SK-N-SH treated with all-trans-retinoic acid at 6 μM for 48 hours (cell line): ENCODE measurements at regions not wholly inside any gene's neighbourhood (a gene's known extent, or its start where the extent isn't known, plus 50 kb on each side); places are given as distances from the start of the nearest gene placed in this dataset.

ENCODE experiments used
- ATAC-seq: fragments of 200-7000 bp; cut with Tn5 transposase; 3 replicates; pipeline ENCODE4 v1.9.1; 2020; ENCODE audit warnings: mild to moderate bottlenecking, moderate library complexity
- ARNTL ChIP-seq: fragments of 450-650 bp; formaldehyde crosslinking; IDR thresholded peaks from 2 replicates; pipeline ENCODE4 v1.5.0; 2020; ENCODE audit warnings: low read depth, mild to moderate bottlenecking, moderate library complexity, borderline replicate concordance
- BACH2 ChIP-seq: fragments of 250-450 bp; sonication (Bioruptor Pico); IDR thresholded peaks from 2 replicates; pipeline ENCODE4 v1.9.0; 2021; ENCODE audit warnings: mild to moderate bottlenecking, borderline replicate concordance
- CSDC2 ChIP-seq: fragments of 250-450 bp; sonication (Bioruptor Pico); IDR thresholded peaks from 2 replicates; pipeline ENCODE4 v1.5.0; 2020; ENCODE audit warnings: mild to moderate bottlenecking, moderate library complexity
- ESRRG ChIP-seq: fragments of 250-450 bp; sonication (Bioruptor Pico); IDR thresholded peaks from 2 replicates; pipeline ENCODE4 v1.6.1; 2021; ENCODE audit warnings: mild to moderate bottlenecking
- GLIS3 ChIP-seq: fragments of 250-450 bp; sonication (Bioruptor Pico); IDR thresholded peaks from 2 replicates; pipeline ENCODE4 v1.5.0; 2020; ENCODE audit warnings: mild to moderate bottlenecking, moderate library complexity
- ISL1 ChIP-seq: fragments of 250-450 bp; sonication (Bioruptor Pico); IDR thresholded peaks from 2 replicates; pipeline ENCODE4 v2.1.2; 2022; ENCODE audit warnings: mild to moderate bottlenecking, moderate library complexity
- OSR1 ChIP-seq: fragments of 250-450 bp; sonication (Bioruptor Pico); IDR thresholded peaks from 2 replicates; pipeline ENCODE4 v1.8.0; 2022; ENCODE audit warnings: moderate library complexity, mild to moderate bottlenecking, inconsistent platforms
- PPARA ChIP-seq: fragments of 250-450 bp; sonication (Bioruptor Pico); IDR thresholded peaks from 2 replicates; pipeline ENCODE4 v1.5.0; 2020; ENCODE audit warnings: mild to moderate bottlenecking, borderline replicate concordance
- TOX ChIP-seq: fragments of 250-450 bp; sonication (Bioruptor Pico); IDR thresholded peaks from 2 replicates; pipeline ENCODE4 v1.8.0; 2021; ENCODE audit warnings: mild to moderate bottlenecking, moderate library complexity, borderline replicate concordance
- ZC3H10 ChIP-seq: fragments of 250-450 bp; sonication (Bioruptor Pico); IDR thresholded peaks from 2 replicates; pipeline ENCODE4 v1.5.1; 2021; ENCODE audit warnings: mild to moderate bottlenecking, moderate library complexity
- ZNF70 ChIP-seq: fragments of 450-650 bp; formaldehyde crosslinking; IDR thresholded peaks from 2 replicates; pipeline ENCODE4 v1.5.0; 2020; ENCODE audit warnings: mild to moderate bottlenecking, moderate library complexity
- ZNF8 ChIP-seq: fragments of 450-650 bp; formaldehyde crosslinking; IDR thresholded peaks from 2 replicates; pipeline ENCODE4 v1.5.0; 2020; ENCODE audit warnings: mild to moderate bottlenecking, moderate library complexity
- TF ChIP-seq, protein P1 (sequence below): fragments of 250-450 bp; sonication (Bioruptor Pico); IDR thresholded peaks from 2 replicates; pipeline ENCODE4 v1.5.1; 2020; ENCODE audit warnings: low read depth, mild to moderate bottlenecking, moderate library complexity
- TF ChIP-seq, protein P2 (sequence below): fragments of 250-450 bp; sonication (Bioruptor Pico); IDR thresholded peaks from 2 replicates; pipeline ENCODE4 v1.5.0; 2020; ENCODE audit warnings: mild to moderate bottlenecking, moderate library complexity
- TF ChIP-seq, protein P3 (sequence below): fragments of 250-450 bp; sonication (Bioruptor Pico); IDR thresholded peaks from 2 replicates; pipeline ENCODE4 v1.8.0; 2020; ENCODE audit warnings: mild to moderate bottlenecking, moderate library complexity, borderline replicate concordance
- TF ChIP-seq, protein P4 (sequence below): fragments of 250-450 bp; sonication (Bioruptor Pico); IDR thresholded peaks from 2 replicates; pipeline ENCODE4 v1.5.1; 2021; ENCODE audit warnings: mild to moderate bottlenecking, moderate library complexity
- TF ChIP-seq, protein P5 (sequence below): fragments of 250-450 bp; sonication (Bioruptor Pico); IDR thresholded peaks from 2 replicates; pipeline ENCODE4 v1.8.0; 2021; ENCODE audit warnings: low read depth, mild to moderate bottlenecking, moderate library complexity, borderline replicate concordance

DNA sequence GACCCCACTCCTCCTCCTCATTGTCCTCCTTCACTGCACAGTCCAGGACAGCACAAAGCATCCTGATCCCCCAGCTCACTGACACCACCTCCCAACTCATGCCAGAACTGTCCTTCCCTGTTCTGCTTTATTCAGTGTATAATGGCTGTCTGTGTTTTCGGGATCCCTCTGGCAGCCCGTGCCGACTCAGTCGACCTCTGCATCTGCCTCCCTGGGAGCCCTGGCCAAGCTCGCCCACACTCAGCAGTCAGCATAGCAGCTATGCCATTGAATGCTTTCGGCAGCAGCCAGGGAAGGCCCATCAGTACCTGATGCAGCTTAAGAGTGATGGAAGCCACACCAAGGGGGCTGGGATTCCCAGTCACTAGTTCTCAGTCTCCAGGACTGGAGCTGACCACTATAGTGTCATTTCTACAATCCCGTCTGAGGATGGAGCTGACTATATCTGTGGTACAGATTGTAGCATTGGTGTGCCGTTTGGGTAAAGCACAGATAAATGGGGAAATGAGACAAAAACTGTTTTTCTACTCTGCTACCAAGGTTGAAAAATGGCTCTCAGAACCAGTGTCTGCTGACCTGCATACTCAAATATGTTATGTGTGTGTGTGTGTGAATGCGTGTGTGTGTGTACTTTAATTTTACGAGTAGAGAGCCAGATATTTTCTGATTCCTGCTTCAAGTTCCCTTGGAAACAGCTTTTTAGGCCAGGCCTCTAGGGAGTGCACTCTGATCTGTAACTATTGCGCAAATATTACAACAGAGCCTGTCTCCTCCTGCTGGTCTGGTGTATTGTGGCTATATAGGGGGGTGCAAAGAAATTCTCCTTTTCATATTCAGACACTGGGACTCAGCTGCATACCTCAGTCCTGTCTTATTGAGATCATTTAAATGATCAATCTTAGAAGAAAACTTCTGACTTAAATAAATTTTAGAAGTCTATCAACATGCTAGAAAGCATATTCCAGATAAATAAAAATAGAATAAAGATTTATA, 78.8 kb upstream of the TOP3B start (continued):
- TF ChIP-seq, protein P1, sequence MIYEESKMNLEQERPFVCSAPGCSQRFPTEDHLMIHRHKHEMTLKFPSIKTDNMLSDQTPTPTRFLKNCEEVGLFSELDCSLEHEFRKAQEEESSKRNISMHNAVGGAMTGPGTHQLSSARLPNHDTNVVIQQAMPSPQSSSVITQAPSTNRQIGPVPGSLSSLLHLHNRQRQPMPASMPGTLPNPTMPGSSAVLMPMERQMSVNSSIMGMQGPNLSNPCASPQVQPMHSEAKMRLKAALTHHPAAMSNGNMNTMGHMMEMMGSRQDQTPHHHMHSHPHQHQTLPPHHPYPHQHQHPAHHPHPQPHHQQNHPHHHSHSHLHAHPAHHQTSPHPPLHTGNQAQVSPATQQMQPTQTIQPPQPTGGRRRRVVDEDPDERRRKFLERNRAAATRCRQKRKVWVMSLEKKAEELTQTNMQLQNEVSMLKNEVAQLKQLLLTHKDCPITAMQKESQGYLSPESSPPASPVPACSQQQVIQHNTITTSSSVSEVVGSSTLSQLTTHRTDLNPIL (CRISPR knock-in tag): no peak
- TF ChIP-seq PPARA (CRISPR knock-in tag): no peak
- TF ChIP-seq, all 23 proteins: peak for 0

DNA sequence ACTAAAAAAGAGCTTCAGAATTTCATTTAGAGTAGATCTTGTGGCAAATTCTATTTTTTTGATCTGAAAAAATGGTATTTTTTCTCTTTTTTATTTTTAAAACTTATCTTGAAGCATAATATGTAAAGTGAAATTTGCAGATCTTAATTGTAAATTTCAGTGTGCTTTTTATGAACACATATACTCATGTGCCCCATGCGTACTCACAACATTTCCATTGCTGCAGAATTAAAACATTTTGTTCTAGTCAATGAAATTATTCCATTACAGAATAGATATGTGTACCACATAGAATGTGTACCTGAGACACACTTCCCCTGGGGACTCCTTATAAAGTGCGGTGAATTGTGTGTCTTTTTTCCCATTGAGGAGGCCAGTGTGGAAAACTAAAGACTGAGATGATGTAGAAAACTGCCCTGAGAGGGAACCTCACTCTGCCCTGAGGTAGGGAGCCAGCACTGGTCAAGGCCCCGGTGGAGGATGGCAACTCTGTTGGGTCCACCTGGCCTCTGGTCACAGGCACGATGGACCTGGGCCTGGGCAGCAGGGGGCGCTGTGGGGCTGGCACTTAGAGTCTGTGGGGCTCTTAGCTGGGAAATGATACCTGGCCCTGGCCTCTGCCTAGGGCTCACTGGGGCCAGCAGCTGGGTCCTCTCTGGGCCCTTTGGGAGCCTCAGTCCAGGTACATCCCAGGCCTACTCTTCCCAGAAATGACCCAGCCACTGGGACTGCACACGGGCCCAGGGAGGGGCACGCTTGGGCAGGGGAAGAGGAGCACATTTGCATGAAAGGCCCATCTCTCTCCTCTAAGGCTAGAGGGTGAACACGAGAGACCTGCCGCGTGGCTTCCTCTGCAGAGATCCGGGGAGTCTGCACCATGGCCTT, 77.9 kb upstream of the TOP3B start:
- ATAC-seq: peak; percentile 95

DNA sequence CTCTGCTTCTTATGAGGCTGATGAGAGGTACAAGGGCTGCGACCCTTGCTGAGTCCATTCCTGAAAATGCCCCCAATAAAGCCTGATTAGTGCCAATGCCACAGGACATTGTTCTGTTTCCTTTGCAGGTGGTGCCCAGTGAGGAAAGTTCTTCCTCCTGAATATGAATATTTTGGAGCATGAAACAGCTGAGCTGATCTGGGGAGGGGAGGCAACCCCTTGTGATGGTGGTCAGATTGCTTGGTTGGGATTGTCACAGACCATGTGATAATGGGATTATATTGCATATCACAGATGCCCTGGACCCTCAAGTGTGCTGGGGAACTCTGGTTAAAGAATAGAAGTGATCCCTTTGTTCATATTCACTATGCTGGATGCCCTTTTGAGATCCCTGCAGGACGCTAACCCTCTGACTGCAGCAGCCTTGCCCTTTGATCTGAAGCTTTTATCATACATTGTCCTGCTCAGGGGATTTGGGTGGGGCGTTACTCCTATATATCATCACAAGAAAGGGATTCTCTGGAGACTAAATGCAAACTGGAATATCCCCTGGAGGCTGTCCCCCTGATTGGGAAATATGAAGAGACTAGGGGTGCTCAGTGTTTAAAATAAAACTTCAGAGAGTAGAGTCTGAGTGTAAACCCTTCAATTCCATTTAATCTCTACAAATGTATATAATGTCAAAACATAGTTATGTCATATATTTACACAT, 76.9 kb upstream of the TOP3B start:
- ATAC-seq: no peak
- TF ChIP-seq, protein P2, sequence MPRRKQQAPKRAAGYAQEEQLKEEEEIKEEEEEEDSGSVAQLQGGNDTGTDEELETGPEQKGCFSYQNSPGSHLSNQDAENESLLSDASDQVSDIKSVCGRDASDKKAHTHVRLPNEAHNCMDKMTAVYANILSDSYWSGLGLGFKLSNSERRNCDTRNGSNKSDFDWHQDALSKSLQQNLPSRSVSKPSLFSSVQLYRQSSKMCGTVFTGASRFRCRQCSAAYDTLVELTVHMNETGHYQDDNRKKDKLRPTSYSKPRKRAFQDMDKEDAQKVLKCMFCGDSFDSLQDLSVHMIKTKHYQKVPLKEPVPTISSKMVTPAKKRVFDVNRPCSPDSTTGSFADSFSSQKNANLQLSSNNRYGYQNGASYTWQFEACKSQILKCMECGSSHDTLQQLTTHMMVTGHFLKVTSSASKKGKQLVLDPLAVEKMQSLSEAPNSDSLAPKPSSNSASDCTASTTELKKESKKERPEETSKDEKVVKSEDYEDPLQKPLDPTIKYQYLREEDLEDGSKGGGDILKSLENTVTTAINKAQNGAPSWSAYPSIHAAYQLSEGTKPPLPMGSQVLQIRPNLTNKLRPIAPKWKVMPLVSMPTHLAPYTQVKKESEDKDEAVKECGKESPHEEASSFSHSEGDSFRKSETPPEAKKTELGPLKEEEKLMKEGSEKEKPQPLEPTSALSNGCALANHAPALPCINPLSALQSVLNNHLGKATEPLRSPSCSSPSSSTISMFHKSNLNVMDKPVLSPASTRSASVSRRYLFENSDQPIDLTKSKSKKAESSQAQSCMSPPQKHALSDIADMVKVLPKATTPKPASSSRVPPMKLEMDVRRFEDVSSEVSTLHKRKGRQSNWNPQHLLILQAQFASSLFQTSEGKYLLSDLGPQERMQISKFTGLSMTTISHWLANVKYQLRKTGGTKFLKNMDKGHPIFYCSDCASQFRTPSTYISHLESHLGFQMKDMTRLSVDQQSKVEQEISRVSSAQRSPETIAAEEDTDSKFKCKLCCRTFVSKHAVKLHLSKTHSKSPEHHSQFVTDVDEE (CRISPR knock-in tag): no peak
- no peak for TF ChIP-seq ZC3H10 (CRISPR knock-in tag)

More for the DNA sequence above, 77.9 kb upstream of the TOP3B start:
- TF ChIP-seq ARNTL (CRISPR knock-in tag) (no peak), BACH2 (CRISPR knock-in tag) (no peak), ZNF70 (no peak), PPARA (CRISPR knock-in tag) (no peak), ESRRG (CRISPR knock-in tag) (no peak), ISL1 (CRISPR knock-in tag) (no peak), ZC3H10 (CRISPR knock-in tag) (no peak), GLIS3 (no peak), CSDC2 (CRISPR knock-in tag) (no peak), OSR1 (CRISPR knock-in tag) (no peak), ZNF8 (CRISPR knock-in tag) (no peak), TOX (CRISPR knock-in tag) (no peak)
- TF ChIP-seq, protein P2 (CRISPR knock-in tag): no peak
- TF ChIP-seq, protein P3, sequence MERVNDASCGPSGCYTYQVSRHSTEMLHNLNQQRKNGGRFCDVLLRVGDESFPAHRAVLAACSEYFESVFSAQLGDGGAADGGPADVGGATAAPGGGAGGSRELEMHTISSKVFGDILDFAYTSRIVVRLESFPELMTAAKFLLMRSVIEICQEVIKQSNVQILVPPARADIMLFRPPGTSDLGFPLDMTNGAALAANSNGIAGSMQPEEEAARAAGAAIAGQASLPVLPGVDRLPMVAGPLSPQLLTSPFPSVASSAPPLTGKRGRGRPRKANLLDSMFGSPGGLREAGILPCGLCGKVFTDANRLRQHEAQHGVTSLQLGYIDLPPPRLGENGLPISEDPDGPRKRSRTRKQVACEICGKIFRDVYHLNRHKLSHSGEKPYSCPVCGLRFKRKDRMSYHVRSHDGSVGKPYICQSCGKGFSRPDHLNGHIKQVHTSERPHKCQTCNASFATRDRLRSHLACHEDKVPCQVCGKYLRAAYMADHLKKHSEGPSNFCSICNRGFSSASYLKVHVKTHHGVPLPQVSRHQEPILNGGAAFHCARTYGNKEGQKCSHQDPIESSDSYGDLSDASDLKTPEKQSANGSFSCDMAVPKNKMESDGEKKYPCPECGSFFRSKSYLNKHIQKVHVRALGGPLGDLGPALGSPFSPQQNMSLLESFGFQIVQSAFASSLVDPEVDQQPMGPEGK: no peak
- TF ChIP-seq, protein P4, sequence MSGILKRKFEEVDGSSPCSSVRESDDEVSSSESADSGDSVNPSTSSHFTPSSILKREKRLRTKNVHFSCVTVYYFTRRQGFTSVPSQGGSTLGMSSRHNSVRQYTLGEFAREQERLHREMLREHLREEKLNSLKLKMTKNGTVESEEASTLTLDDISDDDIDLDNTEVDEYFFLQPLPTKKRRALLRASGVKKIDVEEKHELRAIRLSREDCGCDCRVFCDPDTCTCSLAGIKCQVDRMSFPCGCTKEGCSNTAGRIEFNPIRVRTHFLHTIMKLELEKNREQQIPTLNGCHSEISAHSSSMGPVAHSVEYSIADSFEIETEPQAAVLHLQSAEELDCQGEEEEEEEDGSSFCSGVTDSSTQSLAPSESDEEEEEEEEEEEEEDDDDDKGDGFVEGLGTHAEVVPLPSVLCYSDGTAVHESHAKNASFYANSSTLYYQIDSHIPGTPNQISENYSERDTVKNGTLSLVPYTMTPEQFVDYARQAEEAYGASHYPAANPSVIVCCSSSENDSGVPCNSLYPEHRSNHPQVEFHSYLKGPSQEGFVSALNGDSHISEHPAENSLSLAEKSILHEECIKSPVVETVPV (CRISPR knock-in tag): no peak
- TF ChIP-seq, protein P5, sequence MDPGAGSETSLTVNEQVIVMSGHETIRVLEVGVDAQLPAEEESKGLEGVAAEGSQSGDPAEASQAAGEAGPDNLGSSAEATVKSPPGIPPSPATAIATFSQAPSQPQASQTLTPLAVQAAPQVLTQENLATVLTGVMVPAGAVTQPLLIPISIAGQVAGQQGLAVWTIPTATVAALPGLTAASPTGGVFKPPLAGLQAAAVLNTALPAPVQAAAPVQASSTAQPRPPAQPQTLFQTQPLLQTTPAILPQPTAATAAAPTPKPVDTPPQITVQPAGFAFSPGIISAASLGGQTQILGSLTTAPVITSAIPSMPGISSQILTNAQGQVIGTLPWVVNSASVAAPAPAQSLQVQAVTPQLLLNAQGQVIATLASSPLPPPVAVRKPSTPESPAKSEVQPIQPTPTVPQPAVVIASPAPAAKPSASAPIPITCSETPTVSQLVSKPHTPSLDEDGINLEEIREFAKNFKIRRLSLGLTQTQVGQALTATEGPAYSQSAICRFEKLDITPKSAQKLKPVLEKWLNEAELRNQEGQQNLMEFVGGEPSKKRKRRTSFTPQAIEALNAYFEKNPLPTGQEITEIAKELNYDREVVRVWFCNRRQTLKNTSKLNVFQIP (CRISPR knock-in tag): no peak
